H9 (cell line): ENCODE measurements at regions not wholly inside any gene's neighbourhood (a gene's known extent, or its start where the extent isn't known, plus 50 kb on each side); places are given as distances from the start of the nearest gene placed in this dataset.

ENCODE experiments used
- DNase-seq: peaks from one replicate; pipeline ENCODE4 v3.0.0-alpha.2; 2017
- H2AFZ ChIP-seq: one replicate; pipeline ENCODE4 v1.6.1; 2013; ENCODE audit warnings: mild to moderate bottlenecking, low read length, control low read depth, moderate library complexity
- H2AK5ac ChIP-seq: 2 replicates; pipeline ENCODE4 v1.6.1; 2013; ENCODE audit warnings: low read length, control low read depth, mixed read lengths; ENCODE audit not compliant: insufficient read length
- H2BK120ac ChIP-seq: one replicate; pipeline ENCODE4 v1.6.1; 2013; ENCODE audit warnings: low read depth, mild to moderate bottlenecking, low read length, control low read depth, inconsistent platforms; ENCODE audit not compliant: poor library complexity, severe bottlenecking
- H2BK12ac ChIP-seq: 2 replicates; pipeline ENCODE4 v1.6.1; 2013; ENCODE audit warnings: low read length, control low read depth, mixed read lengths, low read depth; ENCODE audit not compliant: insufficient read length
- H2BK15ac ChIP-seq: 2 replicates; pipeline ENCODE4 v1.6.1; 2013; ENCODE audit warnings: low read depth, low read length, control low read depth
- H2BK20ac ChIP-seq: one replicate; pipeline ENCODE4 v1.6.1; 2013; ENCODE audit warnings: low read depth, mild to moderate bottlenecking, low read length, control low read depth, inconsistent platforms; ENCODE audit not compliant: poor library complexity, severe bottlenecking
- H2BK5ac ChIP-seq: 2 replicates; pipeline ENCODE4 v1.6.1; 2013; ENCODE audit warnings: low read length, control low read depth, mixed read lengths; ENCODE audit not compliant: insufficient read length
- H3K14ac ChIP-seq: 2 replicates; pipeline ENCODE4 v1.6.1; 2013; ENCODE audit warnings: low read length, control low read depth; ENCODE audit not compliant: insufficient read depth
- H3K18ac ChIP-seq: 2 replicates; pipeline ENCODE4 v1.6.1; 2013; ENCODE audit warnings: low read depth, mild to moderate bottlenecking, mixed read lengths, low read length, control low read depth; ENCODE audit not compliant: insufficient read length
- H3K23ac ChIP-seq: 2 replicates; pipeline ENCODE4 v1.6.1; 2013; ENCODE audit warnings: low read length, control low read depth, mixed read lengths, low read depth; ENCODE audit not compliant: insufficient read length
- H3K23me2 ChIP-seq: 2 replicates; pipeline ENCODE4 v1.6.1; 2013; ENCODE audit warnings: low read depth, mild to moderate bottlenecking, mixed read lengths, low read length, control low read depth; ENCODE audit not compliant: insufficient read length, poor library complexity, severe bottlenecking
- H3K27ac ChIP-seq: 2 replicates; pipeline ENCODE4 v1.5.1; 2013; ENCODE audit warnings: low read length, control low read depth, mixed read lengths, low read depth; ENCODE audit not compliant: insufficient read length
- H3K27me3 ChIP-seq: 2 replicates; pipeline ENCODE4 v1.6.1; 2013; ENCODE audit warnings: low read length, control low read depth, inconsistent platforms; ENCODE audit not compliant: insufficient read depth
- H3K4ac ChIP-seq: 2 replicates; pipeline ENCODE4 v1.6.1; 2013; ENCODE audit warnings: low read depth, mild to moderate bottlenecking, control low read depth, inconsistent platforms, low read length, moderate library complexity
- H3K4me1 ChIP-seq: 2 replicates; pipeline ENCODE4 v1.6.1; 2013; ENCODE audit warnings: low read length, control low read depth, inconsistent platforms; ENCODE audit not compliant: insufficient read depth
- H3K4me2 ChIP-seq: 2 replicates; pipeline ENCODE4 v1.6.1; 2013; ENCODE audit warnings: low read length, control low read depth, mixed read lengths; ENCODE audit not compliant: insufficient read length, insufficient read depth
- H3K56ac ChIP-seq: 2 replicates; pipeline ENCODE4 v1.6.1; 2013; ENCODE audit warnings: low read depth, mild to moderate bottlenecking, mixed read lengths, low read length, control low read depth; ENCODE audit not compliant: insufficient read length
- H3K79me1 ChIP-seq: 2 replicates; pipeline ENCODE4 v1.6.1; 2013; ENCODE audit warnings: low read depth, mild to moderate bottlenecking, moderate library complexity, low read length, control low read depth, inconsistent platforms; ENCODE audit not compliant: insufficient read depth, poor library complexity, severe bottlenecking
- H3K79me2 ChIP-seq: 2 replicates; pipeline ENCODE4 v1.6.1; 2013; ENCODE audit warnings: low read length, control low read depth, inconsistent platforms; ENCODE audit not compliant: insufficient read depth
- H3K9ac ChIP-seq: 2 replicates; pipeline ENCODE4 v1.6.1; 2013; ENCODE audit warnings: low read length, control low read depth, mixed read lengths; ENCODE audit not compliant: insufficient read length; ENCODE audit errors: extremely low read depth
- H3K9me3 ChIP-seq: one replicate; pipeline ENCODE4 v1.6.1; 2013; ENCODE audit warnings: low read depth, low read length, inconsistent platforms; ENCODE audit not compliant: control insufficient read depth
- H3T11ph ChIP-seq: one replicate; pipeline ENCODE4 v1.6.1; 2013; ENCODE audit warnings: mild to moderate bottlenecking, low read length, control low read depth, inconsistent platforms
- H4K20me1 ChIP-seq: one replicate; pipeline ENCODE4 v1.6.1; 2013; ENCODE audit not compliant: control insufficient read depth, insufficient read length, insufficient read depth
- H4K5ac ChIP-seq: 2 replicates; pipeline ENCODE4 v1.6.1; 2013; ENCODE audit warnings: low read depth, mild to moderate bottlenecking, mixed read lengths, low read length, control low read depth; ENCODE audit not compliant: insufficient read length
- H4K8ac ChIP-seq: replicated peaks from 2 replicates; pipeline ENCODE4 v1.6.1; 2013; ENCODE audit warnings: low read length, control low read depth, mixed read lengths, low read depth; ENCODE audit not compliant: insufficient read length
- H4K91ac ChIP-seq: 2 replicates; pipeline ENCODE4 v1.6.1; 2013; ENCODE audit warnings: low read depth, mild to moderate bottlenecking, moderate library complexity, mixed read lengths, low read length, control low read depth; ENCODE audit not compliant: insufficient read length
- H3K27ac Mint-ChIP-seq, 3 experiments: 2 replicates in 2 of 3; 3 replicates in 1 of 3; pipeline ENCODE4 v1.8.0; 2020 to 2021; ENCODE audit warnings: mixed read lengths in 3 of 3, mild to moderate bottlenecking in 1 of 3, moderate library complexity in 1 of 3
- H3K27me3 Mint-ChIP-seq: 2 replicates; pipeline ENCODE4 v1.8.0; 2021; ENCODE audit warnings: low read depth, mild to moderate bottlenecking, moderate library complexity, mixed read lengths
- H3K36me3 Mint-ChIP-seq, 3 experiments: 2 replicates in 2 of 3; 3 replicates in 1 of 3; pipeline ENCODE4 v1.8.0; 2020 to 2021; ENCODE audit warnings: low read depth in 3 of 3, mixed read lengths in 3 of 3; ENCODE audit not compliant: insufficient read depth in 1 of 3
- H3K4me1 Mint-ChIP-seq, 2 experiments: 2 replicates each; pipeline ENCODE4 v1.8.0; 2020; ENCODE audit warnings: mixed read lengths in 2 of 2
- H3K4me3 Mint-ChIP-seq, 2 experiments: 2 replicates in 1 of 2; 3 replicates in 1 of 2; pipeline ENCODE4 v1.8.0; 2020 to 2021; ENCODE audit warnings: mild to moderate bottlenecking in 2 of 2, mixed read lengths in 2 of 2, moderate library complexity in 1 of 2
- H3K9me3 Mint-ChIP-seq, 2 experiments: 2 replicates in 1 of 2; 3 replicates in 1 of 2; pipeline ENCODE4 v1.8.0; 2020; ENCODE audit warnings: mild to moderate bottlenecking in 2 of 2, mixed read lengths in 2 of 2, moderate library complexity in 1 of 2
- WGBS: extraction: QIAGEN DNeasy Blood & Tissue Kit; methylation state at CpG from one replicate; pipeline ENCODE4 v1.1.7; 2013; ENCODE audit warnings: missing lambda C conversion rate, low lambda C conversion rate, mixed read lengths; ENCODE audit not compliant: insufficient read length; ENCODE audit errors: extremely low coverage; 5-methylcytosine and 5-hydroxymethylcytosine counted together
- TF ChIP-seq, protein P1 (sequence below): fragments of 200-600 bp; sonication (generic); conservative IDR thresholded peaks from 3 replicates; pipeline ENCODE4 v1.8.0; 2021; ENCODE audit warnings: antibody characterized with exemption, mild to moderate bottlenecking

- no peaks in the 10 kb centered on the region for H3K79me1 ChIP-seq
- peaks cover 0 to 2% (median 2%) of the 10 kb centered on the region in 3 experiments; a peak in 4 of 7 replicates for H3K36me3 Mint-ChIP-seq
- no peak overlapping the region for H3K14ac ChIP-seq
- H3K4me1 Mint-ChIP-seq = peaks cover 21 to 25% of the 10 kb centered on the region in 2 experiments
- no peaks in the 10 kb centered on the region for H3K9me3 ChIP-seq
- H3K23ac ChIP-seq = no peak overlapping the region
- no peaks in the 10 kb centered on the region for H3K79me2 ChIP-seq
- peaks cover 29% of the 10 kb centered on the region for H3K27me3 ChIP-seq
- no peak overlapping the region for H3K4ac ChIP-seq
- H2BK120ac ChIP-seq = no peak overlapping the region
- H3K4me3 Mint-ChIP-seq = no peak overlapping the region
- H3K23me2 ChIP-seq = no peaks in the 10 kb centered on the region
- H4K5ac ChIP-seq = no peak overlapping the region
- peaks cover 0 to 3% of the 10 kb centered on the region in 2 experiments; a peak in 2 of 5 replicates for H3K9me3 Mint-ChIP-seq
- H2BK15ac ChIP-seq = no peak overlapping the region
- peaks cover 3% of the 10 kb centered on the region; the same call in 1 of the 2 replicates for H3K4me1 ChIP-seq
- no peak overlapping the region for H2AK5ac ChIP-seq
- H4K20me1 ChIP-seq = no peaks in the 10 kb centered on the region
- H3K56ac ChIP-seq = no peak overlapping the region
- H4K91ac ChIP-seq = no peak overlapping the region
- no peak overlapping the region for H2AFZ ChIP-seq
- no peak overlapping the region for H2BK5ac ChIP-seq
- DNase-seq = no peak
- no peak overlapping the region for H2BK20ac ChIP-seq
- H3K9ac ChIP-seq = no peak overlapping the region
- no peak overlapping the region for H3K27ac Mint-ChIP-seq
- WGBS = no CpG with 5 or more reads among the region's 2 CpGs
- no peak overlapping the region for H3T11ph ChIP-seq
- peaks cover 73% of the 10 kb centered on the region for H3K27me3 Mint-ChIP-seq
- TF ChIP-seq, protein P1, sequence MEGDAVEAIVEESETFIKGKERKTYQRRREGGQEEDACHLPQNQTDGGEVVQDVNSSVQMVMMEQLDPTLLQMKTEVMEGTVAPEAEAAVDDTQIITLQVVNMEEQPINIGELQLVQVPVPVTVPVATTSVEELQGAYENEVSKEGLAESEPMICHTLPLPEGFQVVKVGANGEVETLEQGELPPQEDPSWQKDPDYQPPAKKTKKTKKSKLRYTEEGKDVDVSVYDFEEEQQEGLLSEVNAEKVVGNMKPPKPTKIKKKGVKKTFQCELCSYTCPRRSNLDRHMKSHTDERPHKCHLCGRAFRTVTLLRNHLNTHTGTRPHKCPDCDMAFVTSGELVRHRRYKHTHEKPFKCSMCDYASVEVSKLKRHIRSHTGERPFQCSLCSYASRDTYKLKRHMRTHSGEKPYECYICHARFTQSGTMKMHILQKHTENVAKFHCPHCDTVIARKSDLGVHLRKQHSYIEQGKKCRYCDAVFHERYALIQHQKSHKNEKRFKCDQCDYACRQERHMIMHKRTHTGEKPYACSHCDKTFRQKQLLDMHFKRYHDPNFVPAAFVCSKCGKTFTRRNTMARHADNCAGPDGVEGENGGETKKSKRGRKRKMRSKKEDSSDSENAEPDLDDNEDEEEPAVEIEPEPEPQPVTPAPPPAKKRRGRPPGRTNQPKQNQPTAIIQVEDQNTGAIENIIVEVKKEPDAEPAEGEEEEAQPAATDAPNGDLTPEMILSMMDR = no peak
- H2BK12ac ChIP-seq = no peak overlapping the region
- no peak overlapping the region for H3K4me2 ChIP-seq
- no peak overlapping the region for H3K27ac ChIP-seq
- H4K8ac ChIP-seq = no peak overlapping the region
- H3K18ac ChIP-seq = no peak overlapping the region
Observed at GRCh38 chr1:96481409-96481808, 240.2 kb upstream of the PTBP2 start.
